AG04449 (cell line): ENCODE measurements at regions not wholly inside any gene's neighbourhood (a gene's known extent, or its start where the extent isn't known, plus 50 kb on each side); places are given as distances from the start of the nearest gene placed in this dataset.

Source experiments
- CTCF ChIA-PET: fragments of 350-600 bp; formaldehyde crosslinking; extraction: SDS; loops from one replicate; lab custom pipeline; 2021; ENCODE audit warnings: antibody characterized with exemption; lab: Yijun Ruan, JAX
- POLR2A ChIA-PET: fragments of 400-600, 350-600 bp; formaldehyde crosslinking; extraction: SDS; loops from one replicate; lab custom pipeline; 2020; ENCODE audit warnings: antibody characterized with exemption, inconsistent platforms; lab: Yijun Ruan, JAX
- DNase-seq: peaks from one replicate; pipeline ENCODE4 v3.0.0-alpha.2; 2010; ENCODE audit warnings: low read depth, low spot score
- H3K4me3 ChIP-seq: 2 replicates; pipeline ENCODE4 v1.5.1; 2011; ENCODE audit warnings: low read depth, mild to moderate bottlenecking, control low read depth, low read length
- CTCF ChIP-seq: IDR thresholded peaks from one replicate; pipeline ENCODE4 v1.5.1; 2011; ENCODE audit warnings: mild to moderate bottlenecking, moderate library complexity, low read length, control low read depth, inconsistent platforms; ENCODE audit not compliant: insufficient read depth; ENCODE audit errors: missing control alignments

GRCh38 chr4:24655971-24656370 is 71.6 kb upstream of the DHX15 start:
- CTCF ChIA-PET: no interaction called here
- no peak for TF ChIP-seq CTCF
- POLR2A ChIA-PET: no interaction called here
- no peak for DNase-seq
- no peak overlapping the region for H3K4me3 ChIP-seq

GRCh38 chr4:24656906-24657305 is 72.6 kb upstream of the DHX15 start:
- TF ChIP-seq CTCF: no peak
- no peak overlapping the region for H3K4me3 ChIP-seq
- ChIA-PET POLR2A (no interaction called here), CTCF (no interaction called here)
- DNase-seq: no peak

- ChIA-PET CTCF (no interaction called here), POLR2A (no interaction called here)
- no peak for DNase-seq
- H3K4me3 ChIP-seq: no peak overlapping the region
- no peak for TF ChIP-seq CTCF
Observed at GRCh38 chr4:24657768-24658617, 73.6 kb upstream of the DHX15 start.

GRCh38 chr4:24659241-24659961 is 75.0 kb upstream of the DHX15 start:
- no peak for TF ChIP-seq CTCF
- no peak for DNase-seq
- ChIA-PET POLR2A (no interaction called here), CTCF (interaction anchor here (1.0 kb wide), 1 partner anchor 321 kb away, joined by 3 read pairs; no protein-coding TSS in a partner anchor)
- H3K4me3 ChIP-seq: no peak overlapping the region

GRCh38 chr4:24662056-24662455 is 77.7 kb upstream of the DHX15 start:
- ChIA-PET POLR2A (no interaction called here), CTCF (no interaction called here)
- TF ChIP-seq CTCF: no peak
- no peak overlapping the region for H3K4me3 ChIP-seq
- DNase-seq: no peak

- no peak for TF ChIP-seq CTCF
- DNase-seq: no peak
- CTCF ChIA-PET: no interaction called here
- POLR2A ChIA-PET: no interaction called here
- no peak overlapping the region for H3K4me3 ChIP-seq
Observed at GRCh38 chr4:24662542-24662941, 78.2 kb upstream of the DHX15 start.
